Activated CD4-positive, alpha-beta T cell treated with anti-CD3 and anti-CD28 coated beads, Interleukin-2, amount 50 U/mL, for 48 hours (primary cell): ENCODE measurements at regions not wholly inside any gene's neighbourhood (a gene's known extent, or its start where the extent isn't known, plus 50 kb on each side); places are given as distances from the start of the nearest gene placed in this dataset.
"Not testable (repeated sequence)": the region's sequence is repeated elsewhere in the genome, so short reads cannot be mapped to it uniquely, and the experiment has no call there.

Source experiments
- DNase-seq, 2 experiments: peaks; one replicate each; pipeline ENCODE4 v3.0.0-alpha.2; 2020

- DNase-seq: no peak
Measured at GRCh38 chr2:210963386-210963785, 407.0 kb downstream of the CPS1 start.

GRCh38 chr2:210964141-210964764 lies 407.9 kb downstream of the CPS1 start:
- DNase-seq: no peak

- DNase-seq: no peak
Measured at GRCh38 chr2:210965472-210965871, 409.1 kb downstream of the CPS1 start.

- DNase-seq: no peak
Measured at GRCh38 chr2:210966330-210966729, 409.9 kb downstream of the CPS1 start.

- no peak for DNase-seq
Measured at GRCh38 chr2:210971431-210971830, 415.0 kb downstream of the CPS1 start.

GRCh38 chr2:210986806-210987205 lies 430.4 kb downstream of the CPS1 start:
- DNase-seq: not testable (repeated sequence)

GRCh38 chr2:210991107-210991506 lies 434.7 kb downstream of the CPS1 start:
- DNase-seq: no peak

GRCh38 chr2:210994104-210994503 lies 437.7 kb downstream of the CPS1 start:
- no peak for DNase-seq

- DNase-seq: no peak
Measured at GRCh38 chr2:210997373-210997772, 441.0 kb downstream of the CPS1 start.

GRCh38 chr2:210998334-210998733 lies 441.9 kb downstream of the CPS1 start:
- no peak for DNase-seq

GRCh38 chr2:211014376-211014775 lies 458.0 kb downstream of the CPS1 start:
- no peak for DNase-seq

GRCh38 chr2:211014906-211015305 lies 458.5 kb downstream of the CPS1 start:
- DNase-seq: no peak

GRCh38 chr2:211025089-211025488 lies 468.7 kb downstream of the CPS1 start:
- DNase-seq: not testable (repeated sequence)

GRCh38 chr2:211026109-211026508 lies 469.7 kb downstream of the CPS1 start:
- DNase-seq: no peak

- DNase-seq: no peak
Measured at GRCh38 chr2:211027976-211028375, 471.6 kb downstream of the CPS1 start.

- DNase-seq: no peak
Measured at GRCh38 chr2:211033765-211034164, 477.4 kb downstream of the CPS1 start.

- no peak for DNase-seq
Measured at GRCh38 chr2:211035548-211036185, 479.3 kb downstream of the CPS1 start.

GRCh38 chr2:211045025-211045424 lies 488.6 kb downstream of the CPS1 start:
- no peak for DNase-seq

GRCh38 chr2:211049321-211050018 lies 493.1 kb downstream of the CPS1 start:
- no peak for DNase-seq

GRCh38 chr2:211055438-211055837 lies 499.0 kb downstream of the CPS1 start:
- DNase-seq: no peak

GRCh38 chr2:211061612-211062296 lies 505.4 kb downstream of the CPS1 start:
- no peak for DNase-seq

- no peak for DNase-seq
Measured at GRCh38 chr2:211062297-211062612, 505.9 kb downstream of the CPS1 start.

GRCh38 chr2:211067029-211067428 lies 510.6 kb downstream of the CPS1 start:
- no peak for DNase-seq
